HG02642 (cell line): ENCODE measurements at regions not wholly inside any gene's neighbourhood (a gene's known extent, or its start where the extent isn't known, plus 50 kb on each side); places are given as distances from the start of the nearest gene placed in this dataset.
"Not testable (repeated sequence)": the region's sequence is repeated elsewhere in the genome, so short reads cannot be mapped to it uniquely, and the experiment has no call there.

Experiments
- ATAC-seq: cut with Tn5 transposase; IDR thresholded peaks from one replicate; pipeline ENCODE4 v1.9.1; 2021; ENCODE audit warnings: mild to moderate bottlenecking; ENCODE audit not compliant: unreplicated experiment, poor library complexity

DNA sequence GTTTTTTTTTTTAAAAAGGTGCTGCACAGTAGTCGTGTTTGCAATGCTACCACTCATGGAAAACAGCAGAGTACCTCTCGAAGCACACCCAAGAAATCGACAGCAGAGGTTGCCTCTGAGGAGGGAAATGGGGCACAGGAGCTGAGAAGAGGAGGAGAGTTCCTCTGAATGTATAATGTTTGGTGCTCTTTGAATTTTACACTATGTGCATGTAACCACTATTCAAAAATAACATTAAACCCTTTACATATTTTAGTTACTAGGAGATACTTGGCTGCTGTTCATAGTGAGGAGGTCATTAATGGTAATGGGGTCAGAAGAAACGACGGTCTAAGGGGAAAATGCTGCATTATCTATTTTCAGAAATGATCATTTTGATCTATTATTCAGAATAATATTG is 129.4 kb upstream of the CLEC14A start:
- no peak for ATAC-seq

DNA sequence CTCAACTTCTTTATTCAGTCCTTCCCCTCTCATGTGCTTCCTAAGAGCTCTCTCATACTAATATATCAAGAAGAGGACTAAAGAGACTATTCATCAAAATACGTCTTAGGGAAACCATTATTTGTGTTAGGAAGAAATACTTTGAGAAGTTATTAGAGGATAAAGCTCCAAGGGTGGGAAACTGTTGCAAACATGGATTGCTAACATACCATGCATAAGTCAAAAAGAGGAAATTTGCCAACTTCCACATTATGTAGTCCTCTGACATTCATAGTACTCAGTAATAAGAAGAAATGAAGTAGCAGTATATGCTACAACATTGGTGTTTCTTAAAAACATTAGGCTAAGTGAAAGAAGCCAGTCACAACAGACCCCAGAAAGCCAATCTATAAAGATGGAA is 128.8 kb upstream of the CLEC14A start:
- ATAC-seq = no peak

DNA sequence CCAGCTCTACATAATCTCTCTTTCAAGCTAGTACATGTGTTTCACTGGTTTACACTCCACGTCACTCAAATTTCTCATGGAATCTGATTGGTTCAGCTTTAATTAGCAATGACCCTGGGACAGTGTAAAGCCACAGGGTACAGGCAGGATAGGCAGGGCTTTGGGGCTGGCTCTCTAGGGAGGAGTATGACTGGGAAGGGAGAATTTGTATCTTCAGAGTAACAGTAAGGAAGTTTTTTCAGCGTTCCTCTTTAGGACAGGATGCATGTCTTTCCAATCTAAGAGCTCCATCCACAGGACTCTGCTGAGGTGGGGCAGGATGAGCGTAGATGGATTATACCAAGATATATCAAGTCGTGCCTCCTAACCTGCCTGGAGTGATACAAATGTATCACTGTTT is 112.0 kb upstream of the CLEC14A start:
- no peak for ATAC-seq

DNA sequence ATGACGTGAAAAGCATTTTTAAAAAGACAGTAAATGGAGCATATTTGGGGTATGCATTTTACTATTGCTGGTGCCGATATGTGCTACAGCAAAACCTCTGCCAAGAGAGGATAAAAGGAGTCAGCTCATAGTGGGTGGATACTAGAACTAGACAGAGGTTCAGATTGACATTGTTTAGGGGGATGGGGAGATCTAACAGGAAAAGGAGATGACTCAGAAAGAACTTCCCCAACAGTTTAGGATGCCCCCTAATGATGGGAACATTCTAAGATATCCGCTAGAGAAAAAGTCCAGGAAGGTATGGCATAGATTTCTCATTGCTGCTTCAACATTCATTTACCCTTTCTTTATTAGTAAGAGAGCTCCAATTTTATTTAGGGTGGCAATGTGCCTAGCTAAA is 110.5 kb upstream of the CLEC14A start:
- ATAC-seq = no peak

DNA sequence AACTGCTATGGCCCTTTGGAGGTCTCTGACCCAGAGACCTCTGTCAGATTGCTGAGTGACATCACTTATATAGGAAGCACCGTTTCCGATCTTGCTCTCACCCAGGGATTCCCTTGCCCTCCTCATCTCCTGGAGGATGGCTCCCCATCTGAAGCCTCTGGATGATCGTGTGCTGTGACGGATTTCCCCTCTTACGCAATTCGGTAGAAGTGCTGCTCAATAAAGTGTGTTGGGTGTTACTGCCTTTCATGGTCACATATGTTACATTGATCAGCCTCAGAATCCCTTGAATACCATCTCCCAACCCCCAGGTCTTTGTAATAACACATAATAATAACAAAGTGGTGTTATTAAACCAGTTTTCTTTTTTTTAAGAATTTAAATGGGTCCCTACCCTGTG is 107.3 kb upstream of the CLEC14A start:
- no peak for ATAC-seq

DNA sequence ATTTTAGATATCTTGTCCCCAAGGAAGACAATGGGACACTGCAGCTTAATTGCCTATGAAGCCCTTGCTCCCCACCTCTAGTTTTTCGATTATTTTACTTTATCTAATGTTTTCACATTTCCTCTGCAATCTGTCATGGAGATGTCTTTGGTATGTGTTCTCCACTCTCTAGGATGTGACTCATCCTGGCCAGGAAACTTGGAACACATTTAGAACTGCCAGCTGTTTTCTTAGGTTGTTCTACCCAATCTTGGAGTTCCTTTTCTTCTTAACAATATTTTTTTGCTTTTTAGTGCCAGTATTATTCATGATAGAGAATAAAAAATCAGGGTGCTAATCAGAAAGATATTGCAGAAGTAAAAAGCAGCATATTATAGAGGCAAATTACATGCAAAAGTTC is 101.7 kb upstream of the CLEC14A start:
- ATAC-seq = no peak

DNA sequence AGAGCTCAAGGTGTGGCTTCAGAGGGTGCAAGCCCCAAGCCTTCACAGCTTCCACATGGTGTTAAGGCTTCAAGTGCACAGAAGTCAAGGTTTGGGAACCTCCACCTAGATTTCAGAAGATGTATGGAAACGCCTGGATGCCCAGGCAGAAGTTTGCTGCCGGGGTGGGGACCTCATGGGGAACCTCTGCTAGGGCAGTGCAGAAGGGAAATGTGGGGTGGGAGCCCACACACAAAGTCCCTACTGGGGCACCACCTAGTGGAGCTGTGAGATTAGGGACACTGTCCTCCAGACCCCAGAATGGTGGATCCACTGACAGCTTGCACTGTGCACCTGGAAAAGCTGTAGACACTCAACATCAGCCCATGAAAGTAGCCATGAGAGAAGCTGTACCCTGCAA is 99.6 kb upstream of the CLEC14A start:
- not testable (repeated sequence) for ATAC-seq

DNA sequence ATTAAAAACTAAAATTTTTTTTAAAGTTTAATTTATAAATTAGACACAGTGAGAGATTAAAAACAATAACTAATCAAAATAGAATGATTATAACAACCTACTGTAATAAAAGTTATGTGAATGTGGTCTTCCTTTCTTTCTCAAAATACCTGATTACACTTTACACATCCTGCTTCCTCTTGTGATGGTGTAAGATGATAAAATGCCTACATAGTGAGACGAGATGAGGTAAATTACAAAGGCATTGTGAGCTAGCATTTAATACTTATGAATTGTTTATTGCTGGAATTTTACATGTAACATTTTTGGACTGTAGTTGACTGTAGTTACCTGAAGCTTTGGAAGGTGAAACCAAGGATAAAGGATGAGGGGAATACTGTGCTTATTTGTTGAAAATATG is 94.2 kb upstream of the CLEC14A start:
- ATAC-seq = no peak

DNA sequence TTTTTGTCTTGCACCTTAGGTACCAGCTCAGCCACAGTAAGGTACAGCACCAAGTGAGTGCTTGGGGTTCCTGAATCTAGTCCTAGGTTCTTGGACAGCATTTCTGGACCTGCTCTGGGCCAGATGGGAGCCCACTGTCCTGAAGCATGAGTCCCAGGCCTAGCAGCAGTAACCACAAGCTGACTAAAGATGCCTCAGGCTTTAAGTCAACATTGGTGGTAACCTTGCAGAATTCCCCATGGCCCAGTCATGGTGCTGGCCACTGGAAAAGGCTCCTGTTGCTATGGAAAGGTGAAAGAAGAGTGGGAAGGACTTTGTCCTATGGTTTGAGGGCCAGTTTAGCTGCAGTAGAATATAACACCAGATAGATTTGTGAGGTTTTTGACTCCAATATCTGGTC is 86.9 kb upstream of the CLEC14A start:
- ATAC-seq = no peak

DNA sequence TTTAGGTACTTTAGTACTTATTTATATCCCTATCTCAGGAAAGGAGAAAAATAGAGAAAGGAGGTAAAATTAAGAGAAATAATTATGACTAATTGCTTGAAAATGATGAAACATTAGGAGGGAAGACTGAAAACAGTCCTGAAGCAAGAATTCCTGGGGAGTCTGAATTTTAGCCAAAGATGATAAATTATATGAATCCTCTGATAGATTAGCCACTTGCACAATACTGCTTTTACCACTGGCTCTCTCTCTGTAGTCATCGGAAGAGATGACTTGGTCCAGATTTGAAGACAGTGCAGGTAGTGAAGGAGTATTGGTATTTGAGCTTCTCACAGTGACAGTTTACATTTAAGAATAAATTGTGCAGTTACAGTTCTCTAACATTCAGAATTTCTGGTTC is 83.8 kb upstream of the CLEC14A start:
- no peak for ATAC-seq

DNA sequence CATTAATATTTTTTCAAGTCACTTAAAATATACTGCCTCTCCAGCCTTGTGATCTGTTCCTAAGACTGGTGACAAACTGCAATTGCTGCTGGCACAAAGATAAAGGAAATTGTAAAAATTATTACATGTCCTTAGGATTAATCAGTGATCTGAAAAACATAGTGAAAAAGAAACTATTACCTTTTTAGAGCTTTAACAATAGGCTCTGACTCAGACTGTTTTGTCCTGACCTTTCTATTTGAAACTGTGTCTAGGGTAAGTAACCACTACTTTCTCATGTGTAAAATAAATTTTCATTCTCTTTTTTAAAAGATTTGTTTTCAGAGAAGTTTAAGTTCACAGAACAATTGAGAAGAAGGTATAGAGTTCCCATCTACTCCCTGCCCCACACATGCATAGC is 80.4 kb upstream of the CLEC14A start:
- no peak for ATAC-seq

DNA sequence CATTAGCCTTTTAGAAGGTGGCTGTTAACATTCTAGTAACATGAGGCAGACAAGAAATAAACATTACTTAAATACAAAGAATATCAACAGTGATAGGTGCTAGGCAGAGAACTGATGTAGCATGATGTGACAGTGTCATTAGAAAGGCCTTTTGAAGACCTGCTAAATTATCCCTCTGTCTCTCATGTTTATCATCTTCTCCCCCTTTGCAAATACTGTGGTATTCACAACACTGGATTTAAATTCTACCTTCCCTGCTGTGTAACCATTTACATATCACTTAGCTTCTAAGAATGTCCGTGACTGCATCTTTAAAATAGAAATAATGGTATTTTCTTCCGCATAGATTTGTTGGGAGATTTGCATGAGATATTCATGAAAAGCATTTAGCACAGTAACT is 74.4 kb upstream of the CLEC14A start:
- ATAC-seq = no peak

DNA sequence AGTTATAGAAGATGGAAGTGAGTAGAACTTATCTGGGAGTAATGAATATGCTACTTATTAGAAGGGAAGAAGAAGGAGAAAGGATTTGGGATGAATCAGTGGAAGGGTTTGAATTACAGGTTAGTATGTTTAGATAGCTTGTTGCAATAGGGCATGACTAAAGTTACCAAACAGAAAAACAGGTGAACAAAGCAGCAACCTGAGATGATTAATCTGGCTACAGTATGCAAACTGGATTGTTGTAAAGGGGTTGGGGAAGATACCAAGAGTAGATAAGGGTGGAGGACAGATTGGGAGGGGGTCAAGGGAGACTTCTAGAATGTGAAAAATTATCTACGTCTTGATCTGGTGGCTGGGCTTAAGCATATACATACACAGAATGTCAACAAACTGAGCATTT is 73.4 kb upstream of the CLEC14A start:
- ATAC-seq = no peak

DNA sequence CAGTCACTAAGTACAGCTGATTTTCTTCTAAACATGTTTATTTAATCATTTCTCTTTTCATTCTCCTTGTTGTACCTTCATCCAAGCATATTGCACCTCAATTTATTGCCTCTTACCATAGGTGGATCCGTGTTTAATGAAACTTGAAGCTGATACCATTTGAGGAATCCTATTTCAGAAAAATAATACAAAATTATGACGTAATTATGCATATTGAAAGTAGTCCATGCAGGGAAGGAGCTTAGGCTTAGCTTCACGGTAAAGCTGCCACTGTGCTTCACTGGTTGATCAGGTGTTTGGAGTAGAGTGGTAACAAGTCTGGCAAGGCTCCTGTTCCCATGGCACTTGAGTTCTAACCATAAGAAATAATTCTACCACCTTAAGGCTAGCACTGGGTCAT is 61.0 kb upstream of the CLEC14A start:
- no peak for ATAC-seq

DNA sequence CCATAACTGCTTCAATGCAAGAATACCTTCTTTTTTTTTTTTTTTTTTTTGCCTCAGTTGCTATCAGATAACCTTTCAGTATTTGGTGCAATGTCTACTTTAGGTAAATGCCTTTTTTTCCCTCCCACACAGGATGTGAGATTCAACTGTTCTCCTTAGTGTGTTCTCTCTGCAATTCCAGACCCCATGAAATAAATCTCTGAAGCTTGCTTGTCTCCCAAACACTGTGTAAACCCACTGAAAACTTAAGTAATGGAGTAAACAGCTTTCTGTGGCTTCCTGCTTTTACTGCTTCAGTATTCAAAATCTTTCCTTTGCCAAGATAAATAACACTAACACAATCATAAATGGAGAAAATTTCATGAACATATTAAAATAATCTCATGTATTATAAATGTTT is 55.8 kb upstream of the CLEC14A start:
- no peak for ATAC-seq

DNA sequence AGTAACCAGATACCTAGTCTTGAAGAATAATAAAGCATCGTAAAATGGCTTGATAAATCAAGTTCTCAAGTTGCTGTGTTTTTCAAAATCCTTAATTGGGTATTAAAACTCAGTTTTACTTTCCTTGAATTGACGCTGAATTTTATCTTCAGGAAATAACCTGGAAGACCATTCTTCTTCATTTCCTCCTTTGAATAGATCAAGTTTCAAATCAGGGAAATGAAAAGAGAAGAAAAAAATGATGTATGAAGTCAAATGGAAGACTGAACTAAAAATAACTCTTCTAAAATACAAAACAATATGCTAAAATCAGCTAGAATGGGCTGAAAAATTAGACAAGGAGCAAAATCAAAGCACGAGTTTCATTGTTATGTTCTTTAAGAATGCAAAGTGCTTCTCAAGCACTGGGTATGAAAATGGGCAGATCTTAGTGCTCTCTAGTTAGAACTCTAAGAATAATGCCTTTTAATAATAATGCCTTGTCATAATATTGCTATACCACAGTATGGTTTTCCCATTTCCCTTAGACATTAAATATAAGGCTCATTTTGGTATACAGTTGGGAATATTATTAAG is 54.6 kb upstream of the CLEC14A start:
- ATAC-seq = no peak

DNA sequence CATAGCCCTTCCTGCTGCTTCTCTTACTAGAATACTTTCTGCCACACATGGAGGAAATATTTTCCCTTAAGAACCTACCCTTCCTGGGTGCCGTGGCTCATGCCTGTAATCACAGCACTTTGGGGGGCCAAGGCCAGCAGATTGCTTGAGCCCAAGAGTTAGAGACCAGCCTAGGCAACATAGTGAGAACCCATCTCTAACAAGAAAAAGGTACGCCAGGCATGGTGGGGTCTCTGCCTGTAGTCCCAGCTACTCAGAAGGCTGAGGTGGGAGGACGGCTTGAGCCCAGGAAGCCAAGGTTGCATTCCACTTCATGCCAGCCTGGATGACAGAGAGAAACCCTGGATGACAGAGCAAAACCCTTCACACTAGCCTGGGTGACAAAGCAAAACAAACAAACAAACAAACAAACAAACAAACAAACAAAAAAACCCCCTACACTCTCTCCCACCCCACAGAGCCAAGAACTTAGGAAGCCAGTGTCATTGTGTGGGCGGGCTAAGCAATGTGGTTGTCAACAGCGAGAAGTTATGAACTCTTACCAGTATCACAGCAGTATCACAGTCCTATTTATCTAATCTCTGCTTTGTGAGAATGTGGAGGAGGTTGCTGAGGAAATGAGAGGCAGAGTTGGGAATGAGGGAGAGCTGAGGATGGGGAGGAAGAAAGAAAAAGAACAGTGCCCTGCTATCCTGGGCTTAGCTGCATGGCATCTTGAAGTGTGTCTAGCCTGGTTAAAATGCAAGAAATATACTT is 53.8 kb upstream of the CLEC14A start:
- ATAC-seq = no peak
